ENCODE measurements at regions not wholly inside any gene's neighbourhood (a gene's known extent, or its start where the extent isn't known, plus 50 kb on each side); places are given as distances from the start of the nearest gene placed in this dataset.
"Not testable (repeated sequence)": the region's sequence is repeated elsewhere in the genome, so short reads cannot be mapped to it uniquely, and the experiment has no call there.

DNA sequence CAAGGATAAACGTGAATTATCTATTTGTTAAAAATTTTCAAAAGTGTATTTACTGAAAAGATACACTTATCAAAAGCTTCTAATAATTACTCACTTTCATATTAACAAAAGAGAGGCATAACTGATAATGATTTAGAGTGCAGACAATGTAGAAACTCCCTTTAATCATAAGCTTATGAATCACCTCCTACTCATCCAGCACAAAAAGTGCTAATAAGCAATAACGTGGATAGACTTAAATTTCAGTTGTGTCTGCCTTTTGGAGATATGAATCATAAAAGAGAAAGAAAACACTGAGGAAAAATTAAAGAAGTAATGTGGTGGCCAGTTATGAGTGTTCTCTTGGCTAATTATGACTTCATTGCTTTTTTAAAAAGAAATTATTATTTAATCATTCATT, 827.6 kb upstream of the B3GALT2 start:
- DNase-seq (ENCODE audit: low spot score), result no peak
- no TSS peak for BruUV-seq (replicated peaks)
- H3K9me3 ChIP-seq (ENCODE audit: low read length), result no peaks in the 10 kb centered on the region
- no peak overlapping the region for H3K4me2 ChIP-seq (ENCODE audit: low read length)
- no peak overlapping the region for H3K27ac ChIP-seq (ENCODE audit: low read depth, low read length, poor library complexity, severe bottlenecking)
- TF ChIP-seq EZH2phosphoT487 (IDR thresholded peaks at IDR 0.05; ENCODE audit: borderline replicate concordance, low read depth, low read length), result no peak
- TF ChIP-seq, protein P1, sequence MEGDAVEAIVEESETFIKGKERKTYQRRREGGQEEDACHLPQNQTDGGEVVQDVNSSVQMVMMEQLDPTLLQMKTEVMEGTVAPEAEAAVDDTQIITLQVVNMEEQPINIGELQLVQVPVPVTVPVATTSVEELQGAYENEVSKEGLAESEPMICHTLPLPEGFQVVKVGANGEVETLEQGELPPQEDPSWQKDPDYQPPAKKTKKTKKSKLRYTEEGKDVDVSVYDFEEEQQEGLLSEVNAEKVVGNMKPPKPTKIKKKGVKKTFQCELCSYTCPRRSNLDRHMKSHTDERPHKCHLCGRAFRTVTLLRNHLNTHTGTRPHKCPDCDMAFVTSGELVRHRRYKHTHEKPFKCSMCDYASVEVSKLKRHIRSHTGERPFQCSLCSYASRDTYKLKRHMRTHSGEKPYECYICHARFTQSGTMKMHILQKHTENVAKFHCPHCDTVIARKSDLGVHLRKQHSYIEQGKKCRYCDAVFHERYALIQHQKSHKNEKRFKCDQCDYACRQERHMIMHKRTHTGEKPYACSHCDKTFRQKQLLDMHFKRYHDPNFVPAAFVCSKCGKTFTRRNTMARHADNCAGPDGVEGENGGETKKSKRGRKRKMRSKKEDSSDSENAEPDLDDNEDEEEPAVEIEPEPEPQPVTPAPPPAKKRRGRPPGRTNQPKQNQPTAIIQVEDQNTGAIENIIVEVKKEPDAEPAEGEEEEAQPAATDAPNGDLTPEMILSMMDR (conservative IDR thresholded peaks at IDR 0.05; ENCODE audit: low read length), result no peak
- no peak overlapping the region for H2AFZ ChIP-seq (ENCODE audit: low read length)
- no peaks in the 10 kb centered on the region for H3K36me3 ChIP-seq (ENCODE audit: insufficient read depth, low read length)
- H3K9me2 ChIP-seq (ENCODE audit: insufficient read depth, low read length), result no peaks in the 10 kb centered on the region
- POLR2A ChIA-PET, result no interaction called here
- H4K20me1 ChIP-seq (ENCODE audit: insufficient read depth, low read length), result no peaks in the 10 kb centered on the region
- no peaks in the 10 kb centered on the region for H3K79me2 ChIP-seq (ENCODE audit: insufficient read depth, low read depth, low read length)
- H3K4me1 ChIP-seq (ENCODE audit: insufficient read depth, low read length, poor library complexity, severe bottlenecking), result no peaks in the 10 kb centered on the region
- CTCF ChIA-PET (ENCODE audit: unreplicated experiment), result no interaction called here
- intact Hi-C loops (cut with micrococcal nuclease; ENCODE audit: unreplicated experiment), result no loop called here
- H3K4me3 ChIP-seq (ENCODE audit: low read depth, low read length, poor library complexity, severe bottlenecking), result no peak overlapping the region

DNA sequence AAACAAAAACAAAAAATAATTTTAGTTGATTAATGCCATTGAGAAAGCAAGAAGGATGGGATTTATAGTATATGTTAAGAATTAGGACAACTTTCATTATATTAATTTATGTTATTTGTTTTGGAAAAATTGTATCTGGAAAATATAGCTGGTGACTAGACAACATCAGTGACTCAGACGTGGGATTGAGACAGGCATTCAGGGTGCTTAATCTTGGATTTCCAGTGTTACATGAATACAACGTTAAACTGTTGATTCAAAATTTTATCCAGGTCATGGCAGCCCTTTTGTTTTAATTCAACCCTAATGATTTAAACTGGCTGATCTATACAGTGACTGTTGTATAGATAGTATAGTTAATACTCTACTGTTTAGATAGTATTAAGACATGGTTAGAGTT, 827.1 kb upstream of the B3GALT2 start:
- intact Hi-C loops (cut with micrococcal nuclease; ENCODE audit: unreplicated experiment), result no loop called here
- Histone ChIP-seq H3K36me3 (ENCODE audit: insufficient read depth, low read length) (no peaks in the 10 kb centered on the region), H3K79me2 (ENCODE audit: insufficient read depth, low read depth, low read length) (no peaks in the 10 kb centered on the region), H3K4me3 (ENCODE audit: low read depth, low read length, poor library complexity, severe bottlenecking) (no peak overlapping the region), H3K9me3 (ENCODE audit: low read length) (no peaks in the 10 kb centered on the region), H3K4me1 (ENCODE audit: insufficient read depth, low read length, poor library complexity, severe bottlenecking) (no peaks in the 10 kb centered on the region), H2AFZ (ENCODE audit: low read length) (no peak overlapping the region), H3K4me2 (ENCODE audit: low read length) (no peak overlapping the region), H4K20me1 (ENCODE audit: insufficient read depth, low read length) (no peaks in the 10 kb centered on the region), H3K27ac (ENCODE audit: low read depth, low read length, poor library complexity, severe bottlenecking) (no peak overlapping the region), H3K9me2 (ENCODE audit: insufficient read depth, low read length) (no peaks in the 10 kb centered on the region)
- no peak for DNase-seq (ENCODE audit: low spot score)
- TF ChIP-seq EZH2phosphoT487 (IDR thresholded peaks at IDR 0.05; ENCODE audit: borderline replicate concordance, low read depth, low read length), result no peak
- TF ChIP-seq, protein P1 (conservative IDR thresholded peaks at IDR 0.05; ENCODE audit: low read length), result no peak
- ChIA-PET CTCF (ENCODE audit: unreplicated experiment) (no interaction called here), POLR2A (interaction anchor here (0.9 kb wide), 1 partner anchor 11 kb away, joined by 4 read pairs; no protein-coding TSS in a partner anchor)
- BruUV-seq (replicated peaks), result no TSS peak

DNA sequence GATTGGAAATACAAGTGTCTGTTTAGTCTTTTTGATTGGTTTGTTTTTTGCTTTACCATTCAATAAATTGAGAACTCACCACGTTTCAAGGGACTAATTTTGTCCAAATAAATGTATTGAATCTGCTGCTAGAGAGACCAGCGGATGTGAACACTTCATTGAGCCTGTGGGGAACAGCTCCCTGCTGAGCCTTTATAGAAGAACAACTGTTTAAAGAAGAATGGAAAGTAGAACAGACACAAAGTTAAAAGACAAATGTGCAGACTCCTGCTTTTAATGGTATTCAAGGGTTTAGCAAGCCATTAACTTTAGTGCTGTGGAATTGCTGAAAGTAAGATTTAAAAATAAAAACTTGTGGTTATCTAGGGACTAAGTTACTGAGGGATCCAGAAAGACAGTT, 817.7 kb upstream of the B3GALT2 start:
- no peak for DNase-seq (ENCODE audit: low spot score)
- POLR2A ChIA-PET, result interaction anchor here (0.7 kb wide), 1 partner anchor 343 kb away, joined by 3 read pairs; no protein-coding TSS in a partner anchor
- CTCF ChIA-PET (ENCODE audit: unreplicated experiment), result no interaction called here
- no peaks in the 10 kb centered on the region for H4K20me1 ChIP-seq (ENCODE audit: insufficient read depth, low read length)
- no peaks in the 10 kb centered on the region for H3K36me3 ChIP-seq (ENCODE audit: insufficient read depth, low read length)
- no peak for TF ChIP-seq EZH2phosphoT487 (IDR thresholded peaks at IDR 0.05; ENCODE audit: borderline replicate concordance, low read depth, low read length)
- TF ChIP-seq, protein P1 (conservative IDR thresholded peaks at IDR 0.05; ENCODE audit: low read length), result no peak
- H3K4me1 ChIP-seq (ENCODE audit: insufficient read depth, low read length, poor library complexity, severe bottlenecking), result no peaks in the 10 kb centered on the region
- intact Hi-C loops (cut with micrococcal nuclease; ENCODE audit: unreplicated experiment), result no loop called here
- no peak overlapping the region for H3K27ac ChIP-seq (ENCODE audit: low read depth, low read length, poor library complexity, severe bottlenecking)
- BruUV-seq (replicated peaks), result no TSS peak
- H3K79me2 ChIP-seq (ENCODE audit: insufficient read depth, low read depth, low read length), result no peaks in the 10 kb centered on the region
- H3K9me3 ChIP-seq (ENCODE audit: low read length), result no peaks in the 10 kb centered on the region
- H3K9me2 ChIP-seq (ENCODE audit: insufficient read depth, low read length), result no peaks in the 10 kb centered on the region
- H2AFZ ChIP-seq (ENCODE audit: low read length), result no peak overlapping the region
- no peak overlapping the region for H3K4me3 ChIP-seq (ENCODE audit: low read depth, low read length, poor library complexity, severe bottlenecking)
- no peak overlapping the region for H3K4me2 ChIP-seq (ENCODE audit: low read length)

DNA sequence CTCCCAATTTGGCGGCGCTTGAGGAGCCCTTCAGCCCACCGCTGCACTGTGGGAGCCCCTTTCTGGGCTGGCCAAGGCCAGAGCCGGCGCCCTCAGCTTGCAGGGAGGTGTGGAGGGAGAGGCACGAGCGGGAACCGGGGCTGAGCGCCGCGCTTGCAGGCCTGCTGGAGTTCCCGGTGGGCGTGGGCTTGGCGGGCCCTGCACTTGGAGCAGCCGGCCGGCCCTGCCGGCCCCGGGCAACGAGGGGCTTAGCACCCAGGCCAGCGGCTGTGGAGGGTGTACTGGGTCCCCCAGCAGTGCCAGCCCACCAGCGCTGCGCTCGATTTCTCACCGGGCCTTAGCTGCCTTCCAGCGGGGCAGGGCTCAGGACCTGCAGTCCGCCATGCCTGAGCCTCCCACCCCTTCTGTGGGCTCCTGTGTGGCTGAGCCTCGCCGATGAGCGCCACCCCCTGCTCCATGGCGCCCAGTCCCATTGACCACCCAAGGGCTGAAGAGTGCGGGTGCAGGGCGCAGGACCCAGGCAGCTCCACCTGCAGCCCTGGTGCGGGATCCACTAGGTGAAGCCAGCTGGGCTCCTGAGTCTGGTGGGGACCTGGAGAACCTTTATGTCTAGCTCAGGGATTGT, 815.4 kb upstream of the B3GALT2 start:
- H3K9me3 ChIP-seq (ENCODE audit: low read length); BruUV-seq (replicated peaks); H4K20me1 ChIP-seq (ENCODE audit: insufficient read depth, low read length); H3K36me3 ChIP-seq (ENCODE audit: insufficient read depth, low read length); H3K9me2 ChIP-seq (ENCODE audit: insufficient read depth, low read length); H2AFZ ChIP-seq (ENCODE audit: low read length); H3K27ac ChIP-seq (ENCODE audit: low read depth, low read length, poor library complexity, severe bottlenecking); H3K4me2 ChIP-seq (ENCODE audit: low read length); H3K4me3 ChIP-seq (ENCODE audit: low read depth, low read length, poor library complexity, severe bottlenecking); CTCF ChIA-PET (ENCODE audit: unreplicated experiment); DNase-seq (ENCODE audit: low spot score); H3K4me1 ChIP-seq (ENCODE audit: insufficient read depth, low read length, poor library complexity, severe bottlenecking); H3K79me2 ChIP-seq (ENCODE audit: insufficient read depth, low read depth, low read length); intact Hi-C loops (cut with micrococcal nuclease; ENCODE audit: unreplicated experiment): not testable (repeated sequence)
- POLR2A ChIA-PET, result interaction anchor here (1.1 kb wide), 1 partner anchor 9 kb away, joined by 4 read pairs; no protein-coding TSS in a partner anchor
